ENCODE measurements at regions not wholly inside any gene's neighbourhood (a gene's known extent, or its start where the extent isn't known, plus 50 kb on each side); places are given as distances from the start of the nearest gene placed in this dataset.
"Not testable (repeated sequence)": the region's sequence is repeated elsewhere in the genome, so short reads cannot be mapped to it uniquely, and the experiment has no call there.

GRCh38 chr1:209173796-209174195 lies 409.7 kb upstream of the CAMK1G start:
- H3K27me3 Mint-ChIP-seq: peaks cover 4 to 42% (median 18%) of the 10 kb centered on the region in 5 donors
- DNase-seq, H3K4me1 Mint-ChIP-seq, ATAC-seq, H3K27ac Mint-ChIP-seq, POLR2A ChIA-PET, H3K4me3 Mint-ChIP-seq, H3K36me3 Mint-ChIP-seq: not testable (repeated sequence)
- H3K9me3 Mint-ChIP-seq: peaks cover 2 to 15% (median 6%) of the 10 kb centered on the region in 9 donors

DNA sequence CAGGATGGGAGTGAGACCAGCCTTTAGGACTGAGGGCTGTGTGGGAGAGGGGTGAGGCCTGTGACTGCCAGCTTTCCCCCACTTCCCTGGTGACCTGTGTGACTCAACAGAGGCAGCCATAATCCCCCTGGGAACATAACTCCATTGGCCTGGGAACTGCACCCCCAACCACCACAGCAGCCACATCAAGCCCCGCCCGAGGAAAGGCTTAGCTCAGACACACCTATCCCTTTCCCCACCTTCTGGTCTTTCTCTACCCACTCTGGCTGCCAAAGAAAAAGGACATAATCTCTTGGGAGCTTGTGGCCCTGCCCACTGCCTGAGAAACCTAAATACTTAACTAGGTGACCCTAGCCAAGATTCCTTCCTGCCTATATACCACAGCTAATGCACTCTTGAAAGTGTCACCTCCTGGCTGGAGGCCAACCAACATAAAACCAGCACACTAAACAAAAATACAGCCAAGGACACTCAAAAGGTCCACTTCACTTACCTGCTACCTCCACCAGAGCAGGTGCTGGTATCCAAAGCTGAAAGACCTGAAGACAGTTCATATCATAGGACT lies 406.6 kb upstream of the CAMK1G start:
- DNase-seq (no peak), ATAC-seq (no peak)
- no peaks in the 10 kb centered on the region for H3K4me1 Mint-ChIP-seq
- H3K9me3 Mint-ChIP-seq: peaks cover 4 to 40% (median 7%) of the 10 kb centered on the region in 9 donors
- POLR2A ChIA-PET: no interaction called here
- H3K36me3 Mint-ChIP-seq: no peaks in the 10 kb centered on the region
- no peak overlapping the region for H3K27ac Mint-ChIP-seq
- peaks cover 4 to 33% (median 18%) of the 10 kb centered on the region in 5 donors for H3K27me3 Mint-ChIP-seq
- no peak overlapping the region for H3K4me3 Mint-ChIP-seq

DNA sequence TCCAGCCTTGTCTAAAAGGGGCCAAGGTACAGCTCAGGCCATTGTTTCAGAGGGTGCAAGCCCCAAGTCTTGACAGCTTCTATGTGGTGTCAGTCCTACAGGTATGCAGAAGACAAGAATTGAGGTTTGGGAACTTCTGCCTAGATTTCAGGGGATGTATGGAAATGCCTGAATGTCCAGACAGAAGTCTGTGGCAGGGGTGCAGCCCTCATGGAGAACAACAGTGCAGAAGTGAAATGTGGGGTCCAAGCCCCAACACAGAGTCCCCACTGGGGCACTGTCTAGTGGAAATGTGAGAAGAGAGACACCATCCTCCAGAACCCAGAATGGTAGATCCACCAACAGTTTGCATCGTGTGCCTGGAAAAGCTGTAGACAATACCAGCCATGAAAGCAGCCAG lies 400.3 kb upstream of the CAMK1G start:
- H3K36me3 Mint-ChIP-seq: no peaks in the 10 kb centered on the region
- POLR2A ChIA-PET: no interaction called here
- H3K27ac Mint-ChIP-seq: no peak overlapping the region
- DNase-seq (no peak), ATAC-seq (no peak)
- H3K4me1 Mint-ChIP-seq: no peaks in the 10 kb centered on the region
- H3K9me3 Mint-ChIP-seq: peaks cover 5 to 51% (median 10%) of the 10 kb centered on the region in 9 donors
- no peak overlapping the region for H3K4me3 Mint-ChIP-seq
- H3K27me3 Mint-ChIP-seq: peaks cover under 1 to 13% (median 2%) of the 10 kb centered on the region in 5 donors

GRCh38 chr1:209187589-209187988 lies 395.9 kb upstream of the CAMK1G start:
- POLR2A ChIA-PET: no interaction called here
- DNase-seq (no peak), ATAC-seq (no peak)
- Mint-ChIP-seq H3K9me3 (peaks cover 0 to 18% (median 6%) of the 10 kb centered on the region in 9 donors), H3K27ac (no peak overlapping the region), H3K36me3 (no peaks in the 10 kb centered on the region), H3K4me3 (no peak overlapping the region), H3K27me3 (peaks cover 2 to 18% (median 3%) of the 10 kb centered on the region in 5 donors), H3K4me1 (no peaks in the 10 kb centered on the region)

GRCh38 chr1:209190591-209191261 lies 392.8 kb upstream of the CAMK1G start:
- no peaks in the 10 kb centered on the region for H3K4me1 Mint-ChIP-seq
- POLR2A ChIA-PET: no interaction called here
- peaks cover 2 to 18% (median 6%) of the 10 kb centered on the region in 9 donors for H3K9me3 Mint-ChIP-seq
- no peak overlapping the region for H3K4me3 Mint-ChIP-seq
- H3K27me3 Mint-ChIP-seq: peaks cover 2 to 31% (median 7%) of the 10 kb centered on the region in 5 donors
- ATAC-seq: no peak
- peaks cover 0 to 8% (median 0%) of the 10 kb centered on the region in 3 donors for H3K36me3 Mint-ChIP-seq
- no peak overlapping the region for H3K27ac Mint-ChIP-seq
- DNase-seq: no peak

GRCh38 chr1:209191262-209191634 lies 392.3 kb upstream of the CAMK1G start:
- peaks cover 0 to 13% (median 0%) of the 10 kb centered on the region in 3 donors for H3K36me3 Mint-ChIP-seq
- no peak for ATAC-seq
- POLR2A ChIA-PET: no interaction called here
- peaks cover 3 to 23% (median 11%) of the 10 kb centered on the region in 9 donors for H3K9me3 Mint-ChIP-seq
- no peaks in the 10 kb centered on the region for H3K4me1 Mint-ChIP-seq
- peaks cover 2 to 27% (median 7%) of the 10 kb centered on the region in 5 donors for H3K27me3 Mint-ChIP-seq
- H3K4me3 Mint-ChIP-seq: no peak overlapping the region
- DNase-seq: no peak
- no peak overlapping the region for H3K27ac Mint-ChIP-seq

DNA sequence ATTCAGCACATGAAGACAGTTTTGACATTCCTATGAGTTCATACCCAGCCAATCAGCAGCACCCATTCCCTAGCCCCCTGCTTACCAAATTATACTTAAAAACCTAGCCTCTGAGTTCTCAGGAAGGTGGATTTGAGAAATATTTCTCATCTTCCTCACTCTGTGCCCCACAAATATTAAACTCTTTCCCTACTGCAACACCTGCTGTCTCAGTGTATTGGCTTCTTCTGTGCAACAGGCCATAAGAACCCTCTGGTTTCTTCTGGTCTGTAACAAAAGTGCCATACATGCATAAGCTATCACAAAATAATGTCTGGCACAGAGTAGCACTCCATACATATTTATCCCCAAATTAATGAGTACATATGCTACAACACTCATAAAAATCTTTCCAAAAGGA lies 387.4 kb upstream of the CAMK1G start:
- peaks cover 5 to 33% (median 10%) of the 10 kb centered on the region in 5 donors for H3K27me3 Mint-ChIP-seq

GRCh38 chr1:209198961-209199750 lies 384.4 kb upstream of the CAMK1G start:
- Mint-ChIP-seq H3K27ac (peak overlapping the region in 1 of 10 donors; percentile 23), H3K4me3 (no peak overlapping the region), H3K36me3 (peaks cover 0 to 24% (median 0%) of the 10 kb centered on the region in 3 donors), H3K4me1 (no peaks in the 10 kb centered on the region), H3K27me3 (peaks cover 4 to 16% (median 7%) of the 10 kb centered on the region in 5 donors), H3K9me3 (peaks cover 3 to 28% (median 24%) of the 10 kb centered on the region in 9 donors)
- no peak for DNase-seq
- POLR2A ChIA-PET: no interaction called here
- ATAC-seq: no peak

More for the DNA sequence above, 387.4 kb upstream of the CAMK1G start:
- Mint-ChIP-seq H3K36me3 (peaks cover 0 to 24% (median 0%) of the 10 kb centered on the region in 3 donors), H3K4me3 (no peak overlapping the region), H3K9me3 (peaks cover 6 to 35% (median 24%) of the 10 kb centered on the region in 9 donors), H3K27ac (no peak overlapping the region), H3K4me1 (no peaks in the 10 kb centered on the region)
- DNase-seq (no peak), ATAC-seq (no peak)
- POLR2A ChIA-PET: no interaction called here

DNA sequence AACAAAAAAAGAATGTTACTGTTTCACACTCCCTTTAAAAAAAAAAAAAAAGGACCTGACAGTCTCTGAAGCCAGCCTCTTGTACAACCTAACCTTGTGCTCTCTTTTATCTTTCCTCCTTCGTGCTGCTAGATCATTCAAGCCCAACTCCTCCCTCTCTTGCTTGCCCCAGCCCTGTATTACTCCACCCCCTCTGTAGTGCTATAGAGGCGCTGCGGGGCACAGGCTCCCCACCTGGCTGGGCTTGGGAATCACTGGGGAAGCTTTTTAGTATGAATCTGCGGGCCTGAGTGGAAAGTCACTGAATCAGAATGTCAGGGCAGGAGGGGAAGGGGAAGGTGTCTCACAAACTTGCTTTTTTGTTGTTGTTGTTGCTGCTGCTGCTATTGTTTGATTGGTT lies 383.7 kb upstream of the CAMK1G start:
- POLR2A ChIA-PET: no interaction called here

GRCh38 chr1:209202321-209202720 lies 381.2 kb upstream of the CAMK1G start:
- H3K4me1 Mint-ChIP-seq, H3K36me3 Mint-ChIP-seq, ATAC-seq, H3K4me3 Mint-ChIP-seq, DNase-seq, H3K27ac Mint-ChIP-seq, POLR2A ChIA-PET, H3K9me3 Mint-ChIP-seq: not testable (repeated sequence)
- peaks cover 9 to 44% (median 26%) of the 10 kb centered on the region in 5 donors for H3K27me3 Mint-ChIP-seq

More for the DNA sequence above, 383.7 kb upstream of the CAMK1G start:
- H3K4me3 Mint-ChIP-seq: no peak overlapping the region
- H3K4me1 Mint-ChIP-seq: no peaks in the 10 kb centered on the region
- ATAC-seq: no peak
- peaks cover 4 to 23% (median 13%) of the 10 kb centered on the region in 5 donors for H3K27me3 Mint-ChIP-seq
- peaks cover 3 to 27% (median 24%) of the 10 kb centered on the region in 9 donors for H3K9me3 Mint-ChIP-seq
- DNase-seq: no peak
- H3K27ac Mint-ChIP-seq: no peak overlapping the region
- peaks cover 0 to 23% (median 0%) of the 10 kb centered on the region in 3 donors for H3K36me3 Mint-ChIP-seq

DNA sequence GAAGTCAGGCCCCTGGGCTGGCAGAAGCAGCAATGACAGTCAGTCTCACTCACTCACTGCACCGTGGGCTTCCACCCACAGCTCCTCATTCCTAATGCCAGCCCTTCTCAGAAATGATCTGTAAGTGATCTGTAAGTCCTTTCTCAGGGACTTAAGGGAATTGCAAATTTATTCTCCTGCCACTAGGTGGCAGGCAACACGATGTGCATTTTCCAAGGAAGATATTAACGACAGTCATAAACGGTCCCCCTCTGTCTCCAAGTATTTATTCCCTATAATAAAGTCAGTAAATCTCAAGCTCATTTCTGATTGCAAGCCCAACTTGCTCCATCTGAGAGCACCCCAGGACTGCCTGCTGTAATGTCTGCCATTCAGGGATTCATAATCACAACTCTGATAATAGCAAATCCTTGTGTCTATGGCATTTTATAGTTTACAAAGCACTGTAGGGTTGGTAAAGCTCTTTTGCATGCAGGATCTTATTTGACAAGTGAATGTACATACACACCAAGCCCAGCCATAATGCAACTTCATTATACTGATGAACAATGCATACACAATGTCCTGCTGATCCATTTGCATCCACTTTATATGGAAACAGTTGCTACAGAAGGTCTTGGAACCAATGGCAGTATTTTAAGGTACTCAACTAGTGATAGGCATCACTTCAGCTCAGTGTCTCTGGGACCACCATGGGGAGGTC lies 380.5 kb upstream of the CAMK1G start:
- DNase-seq: peak in 1 of 10 donors; percentile 12
- ATAC-seq: no peak
- H3K4me3 Mint-ChIP-seq: no peak overlapping the region
- H3K27ac Mint-ChIP-seq: no peak overlapping the region
- H3K36me3 Mint-ChIP-seq: no peaks in the 10 kb centered on the region
- peaks cover 0 to 4% (median 0%) of the 10 kb centered on the region in 9 donors for H3K9me3 Mint-ChIP-seq
- POLR2A ChIA-PET: no interaction called here
- H3K4me1 Mint-ChIP-seq: peaks cover 0 to 8% (median 3%) of the 10 kb centered on the region in 4 donors
- peaks cover 12 to 44% (median 33%) of the 10 kb centered on the region in 5 donors for H3K27me3 Mint-ChIP-seq

- Mint-ChIP-seq H3K27ac (no peak overlapping the region), H3K36me3 (no peaks in the 10 kb centered on the region), H3K27me3 (peaks cover 12 to 44% (median 30%) of the 10 kb centered on the region in 5 donors), H3K4me3 (no peak overlapping the region), H3K9me3 (peaks cover 0 to 4% (median 0%) of the 10 kb centered on the region in 9 donors), H3K4me1 (peaks cover 0 to 8% (median 3%) of the 10 kb centered on the region in 4 donors)
- no peak for DNase-seq
- no peak for ATAC-seq
- POLR2A ChIA-PET: no interaction called here
Observed at GRCh38 chr1:209203533-209203895, 380.0 kb upstream of the CAMK1G start.

Measured in naive thymus-derived CD8-positive, alpha-beta T cell (primary cell).